Activated naive CD8-positive, alpha-beta T cell treated with anti-CD3 and anti-CD28 coated beads, Interleukin-2, amount 50 U/mL, for 24 hours (primary cell): ENCODE measurements at regions not wholly inside any gene's neighbourhood (a gene's known extent, or its start where the extent isn't known, plus 50 kb on each side); places are given as distances from the start of the nearest gene placed in this dataset.
"Not testable (repeated sequence)": the region's sequence is repeated elsewhere in the genome, so short reads cannot be mapped to it uniquely, and the experiment has no call there.

Experiments used
- ATAC-seq: fragments of 150-1000 bp; cut with Tn5 transposase; one replicate; pipeline ENCODE4 v1.10.0; 2021
- DNase-seq: peaks from one replicate; pipeline ENCODE4 v3.0.0; 2021
- H3K27ac Mint-ChIP-seq: one replicate; pipeline ENCODE4 v1.8.0; 2021; ENCODE audit warnings: mild to moderate bottlenecking, mixed read lengths
- H3K27me3 Mint-ChIP-seq: one replicate; pipeline ENCODE4 v1.8.0; 2021; ENCODE audit warnings: mixed read lengths
- H3K36me3 Mint-ChIP-seq: one replicate; pipeline ENCODE4 v1.8.0; 2021; ENCODE audit warnings: low read depth, mixed read lengths
- H3K4me1 Mint-ChIP-seq: one replicate; pipeline ENCODE4 v1.8.0; 2021; ENCODE audit warnings: mixed read lengths
- H3K4me3 Mint-ChIP-seq: one replicate; pipeline ENCODE4 v1.8.0; 2021; ENCODE audit warnings: mild to moderate bottlenecking, moderate library complexity, mixed read lengths
- H3K9me3 Mint-ChIP-seq: one replicate; pipeline ENCODE4 v1.8.0; 2021; ENCODE audit warnings: mixed read lengths

DNA sequence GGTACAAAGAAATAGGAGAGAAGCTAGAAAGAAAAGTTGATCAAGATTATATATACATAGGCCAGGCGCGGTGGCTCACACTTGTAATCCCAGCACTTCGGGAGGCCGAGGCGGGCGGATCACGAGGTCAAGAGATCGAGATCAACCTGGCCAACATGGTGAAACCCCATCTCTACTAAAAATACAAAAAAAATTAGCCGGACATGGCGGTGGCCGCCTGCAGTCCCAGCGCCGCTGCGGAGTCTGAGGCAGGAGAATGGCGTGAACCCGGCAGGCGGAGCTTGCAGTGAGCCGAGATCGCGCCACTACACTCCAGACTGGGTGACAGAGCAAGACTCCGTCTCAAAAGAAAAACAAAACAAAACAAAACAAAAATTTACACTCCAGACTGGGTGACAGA lies 798.3 kb upstream of the CDH9 start:
- DNase-seq, H3K4me3 Mint-ChIP-seq, H3K27ac Mint-ChIP-seq, H3K36me3 Mint-ChIP-seq, H3K27me3 Mint-ChIP-seq, ATAC-seq, H3K4me1 Mint-ChIP-seq: not testable (repeated sequence)
- peaks cover 19% of the 10 kb centered on the region for H3K9me3 Mint-ChIP-seq

DNA sequence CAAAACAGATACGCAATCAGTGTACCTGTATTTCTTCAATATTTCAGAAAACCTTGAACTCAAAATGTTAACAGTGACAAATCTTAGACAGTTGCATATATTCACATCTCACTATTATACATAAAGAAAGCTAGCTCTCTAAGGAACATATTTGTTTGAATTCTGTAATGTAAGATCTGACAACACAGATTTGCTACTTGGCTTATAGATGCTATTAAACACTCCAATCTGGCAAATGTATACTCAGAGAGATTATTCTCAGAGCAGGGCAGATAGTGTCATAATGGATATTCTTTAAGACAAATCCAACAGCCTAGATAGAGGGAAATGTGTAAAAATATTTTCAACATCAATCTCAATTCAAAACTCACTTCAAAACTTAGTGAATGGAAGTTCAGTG lies 794.5 kb upstream of the CDH9 start:
- Mint-ChIP-seq H3K36me3 (no peaks in the 10 kb centered on the region), H3K4me1 (no peaks in the 10 kb centered on the region), H3K27ac (no peak overlapping the region), H3K9me3 (peaks cover 19% of the 10 kb centered on the region), H3K4me3 (no peak overlapping the region), H3K27me3 (no peaks in the 10 kb centered on the region)
- no peak for ATAC-seq
- no peak for DNase-seq

DNA sequence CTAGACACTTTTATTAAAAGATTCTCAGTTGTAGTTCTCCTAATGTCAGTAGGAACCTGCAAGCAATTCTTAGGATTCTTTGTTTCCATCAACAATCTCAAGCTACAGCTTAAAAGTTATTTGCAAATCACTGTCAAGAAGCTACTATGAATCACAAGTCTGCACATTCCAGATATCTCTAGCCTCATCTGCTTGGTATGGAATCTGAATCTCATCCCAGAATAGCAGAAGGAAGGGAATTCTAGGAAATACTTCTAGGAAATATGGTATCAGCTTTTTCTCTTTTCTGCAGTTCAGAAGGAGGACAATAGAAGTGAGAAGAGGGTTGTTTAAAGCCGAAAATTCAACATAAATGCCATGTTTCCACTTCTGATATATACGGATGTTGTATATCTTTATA lies 792.2 kb upstream of the CDH9 start:
- H3K36me3 Mint-ChIP-seq: no peaks in the 10 kb centered on the region
- no peak overlapping the region for H3K4me3 Mint-ChIP-seq
- peaks cover 14% of the 10 kb centered on the region for H3K9me3 Mint-ChIP-seq
- H3K27ac Mint-ChIP-seq: no peak overlapping the region
- DNase-seq: no peak
- ATAC-seq: no peak
- no peaks in the 10 kb centered on the region for H3K4me1 Mint-ChIP-seq
- no peaks in the 10 kb centered on the region for H3K27me3 Mint-ChIP-seq

DNA sequence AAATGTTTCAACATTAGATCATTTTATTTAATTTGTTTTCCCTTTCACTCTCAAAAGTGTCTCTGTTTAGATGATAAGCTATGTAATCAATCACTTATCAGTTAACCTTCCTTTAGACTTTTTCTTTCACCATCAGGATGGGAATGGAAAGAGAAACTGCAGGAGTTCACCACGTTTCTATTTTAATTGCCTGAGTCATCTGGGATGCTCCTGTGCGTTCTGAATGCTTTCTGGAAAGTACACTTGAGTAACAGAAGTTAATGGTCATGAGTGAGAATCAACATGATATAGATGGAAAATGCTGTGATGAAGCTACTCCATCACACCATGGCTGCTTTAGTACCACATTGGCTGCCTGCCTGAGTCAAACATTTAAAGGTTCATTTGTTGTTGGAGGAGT lies 783.3 kb upstream of the CDH9 start:
- DNase-seq: no peak
- Mint-ChIP-seq H3K36me3 (no peaks in the 10 kb centered on the region), H3K4me1 (no peaks in the 10 kb centered on the region), H3K27me3 (no peaks in the 10 kb centered on the region), H3K9me3 (peaks cover 15% of the 10 kb centered on the region), H3K4me3 (no peak overlapping the region), H3K27ac (no peak overlapping the region)
- no peak for ATAC-seq

DNA sequence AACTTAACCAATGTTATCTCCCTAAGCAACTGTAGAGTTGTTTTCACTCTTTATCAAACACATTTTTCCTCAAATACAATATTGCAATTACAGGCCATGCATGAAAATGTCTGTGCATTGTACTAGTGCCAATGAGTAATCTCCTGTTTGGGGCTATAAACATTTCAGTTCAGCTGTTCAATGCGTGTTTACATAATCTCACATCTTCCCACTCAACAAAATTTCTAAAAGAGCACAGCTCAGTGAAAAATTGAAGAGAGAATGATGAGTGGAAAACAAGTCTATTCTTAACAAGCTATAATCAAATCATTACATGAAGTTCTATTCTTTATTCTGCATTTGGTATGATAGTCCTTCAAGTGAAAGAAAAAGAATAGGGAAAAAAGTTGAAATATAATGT lies 780.5 kb upstream of the CDH9 start:
- ATAC-seq (no peak), DNase-seq (no peak)
- peaks cover 19% of the 10 kb centered on the region for H3K9me3 Mint-ChIP-seq
- H3K4me1 Mint-ChIP-seq: no peaks in the 10 kb centered on the region
- H3K36me3 Mint-ChIP-seq: no peaks in the 10 kb centered on the region
- H3K27ac Mint-ChIP-seq: no peak overlapping the region
- H3K27me3 Mint-ChIP-seq: no peaks in the 10 kb centered on the region
- H3K4me3 Mint-ChIP-seq: no peak overlapping the region

DNA sequence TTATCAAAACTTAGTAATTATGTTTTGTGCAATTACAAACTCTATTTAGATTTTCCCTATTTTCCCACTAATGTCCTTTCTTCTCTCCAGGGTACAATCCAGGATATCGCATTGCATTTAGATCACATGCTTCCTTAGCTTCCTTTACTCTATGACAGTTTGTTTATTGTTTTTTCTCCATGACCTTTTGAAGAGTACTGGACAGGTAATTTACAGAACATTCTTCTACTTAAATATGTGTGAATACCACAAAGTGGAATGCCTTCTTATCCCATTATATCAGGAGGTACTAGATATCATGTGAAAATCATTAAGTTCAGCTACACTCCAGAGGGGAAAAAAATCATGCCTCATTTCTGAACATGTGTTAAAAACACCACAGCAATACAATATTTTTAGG lies 776.6 kb upstream of the CDH9 start:
- Mint-ChIP-seq H3K9me3 (peaks cover 18% of the 10 kb centered on the region), H3K27me3 (no peaks in the 10 kb centered on the region), H3K4me1 (no peaks in the 10 kb centered on the region), H3K36me3 (no peaks in the 10 kb centered on the region), H3K27ac (no peak overlapping the region), H3K4me3 (no peak overlapping the region)
- no peak for ATAC-seq
- no peak for DNase-seq

DNA sequence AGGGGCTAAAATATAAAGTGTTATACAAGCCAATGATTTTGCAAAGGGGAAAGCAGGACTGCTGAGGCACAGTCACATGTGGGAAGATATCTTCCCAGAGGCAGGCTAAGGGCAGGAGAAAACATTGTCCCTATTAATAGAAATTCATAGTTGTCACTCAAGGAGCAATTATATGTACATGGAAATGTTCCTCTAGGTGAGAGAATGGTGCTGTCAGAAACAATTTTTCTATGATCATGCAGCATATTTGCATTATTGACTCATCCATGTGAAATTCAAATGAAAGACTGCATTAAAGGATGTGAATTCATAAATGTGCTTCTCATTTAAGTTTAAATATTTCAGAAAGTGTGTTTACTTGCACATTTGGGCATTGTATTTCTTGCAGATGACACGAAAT lies 775.9 kb upstream of the CDH9 start:
- H3K9me3 Mint-ChIP-seq: peaks cover 21% of the 10 kb centered on the region
- no peak overlapping the region for H3K4me3 Mint-ChIP-seq
- no peaks in the 10 kb centered on the region for H3K27me3 Mint-ChIP-seq
- no peak for DNase-seq
- no peak for ATAC-seq
- no peak overlapping the region for H3K27ac Mint-ChIP-seq
- H3K4me1 Mint-ChIP-seq: no peaks in the 10 kb centered on the region
- H3K36me3 Mint-ChIP-seq: no peaks in the 10 kb centered on the region

DNA sequence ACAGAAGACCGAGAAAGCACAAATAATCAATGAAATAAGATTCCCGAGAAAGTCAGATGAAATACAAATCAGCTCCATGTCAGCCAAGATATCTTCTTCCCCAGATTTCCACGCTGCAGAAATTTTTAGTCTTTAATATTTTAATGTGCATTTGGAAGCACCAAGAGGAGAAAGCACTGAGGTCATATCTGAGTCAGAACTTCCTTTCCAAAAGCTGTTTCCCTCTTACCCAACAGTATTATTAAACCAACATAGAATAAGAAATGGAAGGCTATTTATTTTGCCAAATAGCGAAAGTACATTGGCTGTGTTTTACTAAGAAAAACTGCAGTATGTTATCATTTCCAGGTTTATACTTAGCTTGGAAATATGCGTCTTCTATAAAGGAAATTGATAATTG lies 772.1 kb upstream of the CDH9 start:
- Mint-ChIP-seq H3K4me1 (no peaks in the 10 kb centered on the region), H3K36me3 (no peaks in the 10 kb centered on the region), H3K4me3 (no peak overlapping the region), H3K9me3 (peaks cover 22% of the 10 kb centered on the region), H3K27me3 (no peaks in the 10 kb centered on the region), H3K27ac (no peak overlapping the region)
- DNase-seq (no peak), ATAC-seq (no peak)

DNA sequence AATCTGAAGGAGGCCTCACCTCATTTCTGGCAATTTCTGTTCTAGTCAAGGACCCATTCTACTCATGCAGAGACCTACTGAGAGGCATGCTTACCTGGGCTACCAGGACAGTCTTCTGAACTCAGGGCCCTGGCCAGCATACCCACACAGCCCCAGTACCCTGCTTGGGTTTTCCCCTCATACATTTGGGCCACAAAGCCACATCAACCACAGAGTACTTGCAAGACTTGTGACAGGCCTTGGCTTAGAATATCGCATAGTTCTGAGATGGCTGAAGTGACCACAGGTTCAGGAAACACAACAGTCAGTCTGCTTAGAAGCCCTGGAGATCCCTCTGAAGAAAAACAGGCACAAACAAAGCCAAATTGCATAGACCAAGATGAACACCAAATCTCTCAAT lies 758.8 kb upstream of the CDH9 start:
- H3K9me3 Mint-ChIP-seq: peaks cover 19% of the 10 kb centered on the region
- no peak overlapping the region for H3K4me3 Mint-ChIP-seq
- no peaks in the 10 kb centered on the region for H3K36me3 Mint-ChIP-seq
- H3K27ac Mint-ChIP-seq: no peak overlapping the region
- no peaks in the 10 kb centered on the region for H3K4me1 Mint-ChIP-seq
- ATAC-seq: no peak
- DNase-seq: no peak
- H3K27me3 Mint-ChIP-seq: no peaks in the 10 kb centered on the region

DNA sequence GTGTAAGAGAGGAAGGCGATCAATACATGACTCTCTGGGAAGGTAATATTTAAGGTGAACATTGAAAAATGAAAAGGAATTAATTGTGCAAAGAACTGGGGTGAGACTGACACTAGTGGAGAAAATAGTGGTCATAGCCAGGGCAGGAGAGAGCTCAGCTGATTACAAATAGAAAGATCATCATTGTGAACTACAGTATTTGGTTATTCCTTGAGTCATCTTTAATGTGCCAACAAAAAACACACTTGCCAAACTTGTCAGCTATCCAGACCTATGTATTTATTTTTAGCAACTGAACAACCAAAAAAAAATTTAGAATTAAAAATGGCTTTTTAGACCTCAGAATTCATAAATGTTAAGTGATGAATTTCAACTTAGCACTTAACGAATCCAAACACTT lies 749.8 kb upstream of the CDH9 start:
- Mint-ChIP-seq H3K9me3 (peaks cover 17% of the 10 kb centered on the region), H3K36me3 (no peaks in the 10 kb centered on the region), H3K4me1 (no peaks in the 10 kb centered on the region), H3K27ac (no peak overlapping the region), H3K27me3 (no peaks in the 10 kb centered on the region), H3K4me3 (no peak overlapping the region)
- no peak for DNase-seq
- no peak for ATAC-seq

DNA sequence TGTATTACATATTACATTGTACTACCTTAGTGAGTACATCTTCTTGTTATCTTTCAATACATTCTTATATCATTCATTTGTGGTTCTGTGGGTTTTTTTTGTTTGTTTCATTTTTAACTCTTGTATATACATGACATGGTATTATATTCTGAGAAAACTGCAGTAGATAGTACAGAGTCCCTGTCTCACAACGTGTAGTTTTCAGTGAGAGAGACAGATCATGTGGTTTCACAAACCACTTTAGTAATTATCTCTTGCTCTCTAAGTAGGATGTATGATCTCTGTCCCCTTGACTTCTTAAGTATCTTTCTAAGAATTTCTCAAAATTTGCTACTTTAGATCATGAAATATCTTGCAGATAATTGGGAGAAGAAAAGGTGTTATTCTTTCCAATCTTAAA lies 745.9 kb upstream of the CDH9 start:
- H3K36me3 Mint-ChIP-seq: no peaks in the 10 kb centered on the region
- H3K27me3 Mint-ChIP-seq: no peaks in the 10 kb centered on the region
- H3K4me3 Mint-ChIP-seq: no peak overlapping the region
- H3K27ac Mint-ChIP-seq: no peak overlapping the region
- DNase-seq: no peak
- ATAC-seq: no peak
- H3K4me1 Mint-ChIP-seq: no peaks in the 10 kb centered on the region
- peaks cover 9% of the 10 kb centered on the region for H3K9me3 Mint-ChIP-seq

DNA sequence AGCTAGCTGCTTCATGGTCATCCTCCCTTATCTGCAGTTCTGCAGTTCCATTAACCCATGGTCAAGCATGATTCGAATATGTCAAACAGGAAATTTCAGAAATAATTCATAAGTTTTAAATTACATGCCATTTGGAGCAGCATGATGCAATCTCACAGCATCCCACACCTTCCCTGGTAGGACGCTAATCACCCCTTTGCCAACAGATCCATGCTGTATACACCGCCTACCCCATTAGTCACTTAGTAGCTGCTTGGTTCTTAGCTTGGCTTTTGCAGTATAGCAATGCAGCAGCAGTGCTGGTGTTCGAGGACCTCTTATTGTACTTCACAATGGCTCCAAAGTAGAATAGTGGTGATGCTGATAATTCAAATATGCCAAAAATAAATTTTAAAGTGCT lies 739.7 kb upstream of the CDH9 start:
- no peak for DNase-seq
- Mint-ChIP-seq H3K4me1 (no peaks in the 10 kb centered on the region), H3K27ac (no peak overlapping the region), H3K4me3 (no peak overlapping the region), H3K36me3 (no peaks in the 10 kb centered on the region), H3K27me3 (no peaks in the 10 kb centered on the region), H3K9me3 (peaks cover 13% of the 10 kb centered on the region)
- no peak for ATAC-seq

DNA sequence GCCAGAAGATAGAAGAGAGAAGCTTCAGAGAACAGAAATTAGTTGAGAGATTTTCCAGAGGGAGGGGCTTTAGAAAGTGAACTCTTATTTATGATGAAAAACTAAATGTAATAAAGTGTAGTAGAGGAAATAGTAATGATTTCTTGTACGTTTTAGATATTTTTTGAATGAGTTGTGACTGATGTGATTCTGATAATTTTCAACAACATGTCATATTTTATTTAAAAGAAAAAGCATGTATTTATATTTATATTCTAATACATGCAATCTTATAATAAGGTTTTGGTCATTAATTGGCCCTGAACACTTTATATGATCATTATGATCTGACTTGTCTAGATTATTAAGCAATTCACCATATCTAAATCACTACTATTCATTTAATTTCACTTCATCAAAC lies 735.2 kb upstream of the CDH9 start:
- H3K27ac Mint-ChIP-seq: no peak overlapping the region
- no peaks in the 10 kb centered on the region for H3K27me3 Mint-ChIP-seq
- peaks cover 22% of the 10 kb centered on the region for H3K9me3 Mint-ChIP-seq
- ATAC-seq: no peak
- H3K4me3 Mint-ChIP-seq: no peak overlapping the region
- H3K36me3 Mint-ChIP-seq: no peaks in the 10 kb centered on the region
- no peak for DNase-seq
- no peaks in the 10 kb centered on the region for H3K4me1 Mint-ChIP-seq

DNA sequence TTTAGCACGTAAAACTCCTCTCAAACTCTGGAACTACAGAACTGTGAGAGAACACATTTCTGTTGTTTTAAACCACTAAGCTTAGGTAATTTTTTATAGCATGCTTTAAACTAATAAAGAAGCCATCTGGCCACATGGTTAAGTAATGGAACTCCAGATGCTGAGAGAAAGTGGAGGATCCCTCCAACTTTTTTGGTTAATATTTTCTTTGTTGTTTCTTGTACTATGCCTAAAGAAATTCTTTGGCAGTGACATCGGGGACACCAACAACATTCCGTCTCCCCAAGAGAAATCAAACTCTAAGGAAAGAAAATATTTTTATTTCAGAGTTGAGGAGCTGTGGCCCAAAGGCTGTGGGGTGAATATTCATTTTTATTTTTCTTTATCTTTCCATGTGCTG lies 734.8 kb upstream of the CDH9 start:
- no peaks in the 10 kb centered on the region for H3K36me3 Mint-ChIP-seq

DNA sequence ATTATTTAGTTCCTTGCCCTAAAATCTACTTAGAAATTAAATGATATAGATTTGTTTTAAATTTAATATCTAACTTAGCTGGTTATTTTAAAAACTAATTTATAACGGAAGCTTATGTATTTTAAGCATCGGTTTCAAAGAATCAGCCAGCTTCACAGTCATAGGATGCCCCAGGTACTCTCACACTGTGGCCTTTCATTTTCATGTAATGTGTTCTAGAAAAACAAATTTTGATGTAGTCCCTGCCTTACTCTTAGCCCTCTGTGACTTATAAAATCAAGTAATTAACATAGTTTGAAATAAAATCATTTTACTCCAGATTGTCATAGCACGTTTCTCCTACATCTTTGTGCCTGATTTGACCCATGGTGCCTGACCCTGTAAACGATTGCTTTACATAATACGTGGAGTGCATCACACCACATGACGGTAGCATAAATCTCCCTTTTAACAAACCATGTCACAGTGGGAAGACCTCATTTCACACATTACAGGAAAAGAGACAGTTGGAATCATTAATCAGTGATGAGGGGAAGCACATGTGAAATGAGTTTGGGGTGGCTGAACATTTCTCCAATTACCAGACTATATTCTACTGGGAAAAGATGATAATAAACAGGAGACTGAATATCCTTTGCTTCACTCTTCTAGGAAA lies 731.5 kb upstream of the CDH9 start:
- no peak overlapping the region for H3K4me3 Mint-ChIP-seq
- H3K9me3 Mint-ChIP-seq: peaks cover 27% of the 10 kb centered on the region
- H3K27ac Mint-ChIP-seq: no peak overlapping the region
- no peak for ATAC-seq
- H3K27me3 Mint-ChIP-seq: no peaks in the 10 kb centered on the region
- H3K36me3 Mint-ChIP-seq: no peaks in the 10 kb centered on the region
- no peak for DNase-seq
- no peaks in the 10 kb centered on the region for H3K4me1 Mint-ChIP-seq

More for the DNA sequence above, 734.8 kb upstream of the CDH9 start:
- ATAC-seq (no peak), DNase-seq (no peak)
- no peak overlapping the region for H3K27ac Mint-ChIP-seq
- H3K9me3 Mint-ChIP-seq: peaks cover 25% of the 10 kb centered on the region
- no peaks in the 10 kb centered on the region for H3K4me1 Mint-ChIP-seq
- H3K4me3 Mint-ChIP-seq: no peak overlapping the region
- H3K27me3 Mint-ChIP-seq: no peaks in the 10 kb centered on the region

DNA sequence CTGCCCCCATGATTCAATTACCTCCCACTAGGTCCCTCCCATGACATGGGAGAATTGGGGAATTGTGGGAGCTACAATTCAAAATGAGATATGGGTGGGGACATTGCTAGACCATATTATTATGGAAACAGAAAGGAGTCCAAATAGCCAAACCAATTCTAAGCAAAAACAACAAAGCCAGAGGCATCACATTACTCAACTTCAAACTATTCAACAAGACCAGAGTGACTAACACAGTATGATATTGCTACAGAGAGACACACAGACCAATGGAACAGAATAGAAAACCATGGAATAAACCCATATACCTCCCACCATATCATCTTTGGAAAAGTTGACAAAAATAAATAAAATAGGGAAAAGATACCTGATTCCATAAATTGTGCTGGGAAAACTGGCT lies 710.5 kb upstream of the CDH9 start:
- Mint-ChIP-seq H3K4me3 (no peak overlapping the region), H3K27ac (no peak overlapping the region), H3K9me3 (peaks cover 33% of the 10 kb centered on the region), H3K36me3 (no peaks in the 10 kb centered on the region), H3K4me1 (no peaks in the 10 kb centered on the region), H3K27me3 (no peaks in the 10 kb centered on the region)
- no peak for ATAC-seq
- no peak for DNase-seq
